ENCODE measurements at regions not wholly inside any gene's neighbourhood (a gene's known extent, or its start where the extent isn't known, plus 50 kb on each side); places are given as distances from the start of the nearest gene placed in this dataset.
"Not testable (repeated sequence)": the region's sequence is repeated elsewhere in the genome, so short reads cannot be mapped to it uniquely, and the experiment has no call there.

DNA sequence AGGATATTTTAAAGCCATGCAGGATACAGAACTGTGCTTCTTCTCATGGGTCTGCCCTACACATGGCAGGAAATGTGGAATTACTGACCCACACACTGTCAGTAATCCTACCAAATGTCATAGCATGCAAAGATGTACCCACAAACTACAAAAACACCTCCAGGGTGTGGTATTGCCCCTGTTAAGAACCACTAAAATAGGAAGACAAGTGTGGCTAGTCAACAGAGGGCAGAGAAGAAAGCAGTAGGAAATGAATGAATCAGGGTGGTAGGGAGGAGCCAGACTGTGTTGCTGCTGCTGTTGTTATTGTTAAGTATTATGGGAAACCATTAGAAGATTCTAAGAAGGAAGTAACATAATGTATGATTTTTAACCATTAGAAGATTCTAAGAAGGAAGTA lies 556.7 kb upstream of the ACVR2A start:
- DNase-seq (ENCODE audit: low spot score, unreplicated experiment), result no peak

GRCh38 chr2:147275943-147276342 lies 568.9 kb upstream of the ACVR2A start:
- Mint-ChIP-seq H3K27ac (no peak overlapping the region), H3K36me3 (ENCODE audit: insufficient read depth) (no peaks in the 10 kb centered on the region), H3K9me3 (ENCODE audit: low read depth) (peaks cover 2% of the 10 kb centered on the region), H3K4me3 (ENCODE audit: low read depth) (no peak overlapping the region), H3K4me1 (ENCODE audit: low read depth) (peaks cover 4% of the 10 kb centered on the region), H3K27me3 (no peaks in the 10 kb centered on the region)
- no peak for DNase-seq (ENCODE audit: low spot score, unreplicated experiment)
- TF ChIP-seq, protein P1, sequence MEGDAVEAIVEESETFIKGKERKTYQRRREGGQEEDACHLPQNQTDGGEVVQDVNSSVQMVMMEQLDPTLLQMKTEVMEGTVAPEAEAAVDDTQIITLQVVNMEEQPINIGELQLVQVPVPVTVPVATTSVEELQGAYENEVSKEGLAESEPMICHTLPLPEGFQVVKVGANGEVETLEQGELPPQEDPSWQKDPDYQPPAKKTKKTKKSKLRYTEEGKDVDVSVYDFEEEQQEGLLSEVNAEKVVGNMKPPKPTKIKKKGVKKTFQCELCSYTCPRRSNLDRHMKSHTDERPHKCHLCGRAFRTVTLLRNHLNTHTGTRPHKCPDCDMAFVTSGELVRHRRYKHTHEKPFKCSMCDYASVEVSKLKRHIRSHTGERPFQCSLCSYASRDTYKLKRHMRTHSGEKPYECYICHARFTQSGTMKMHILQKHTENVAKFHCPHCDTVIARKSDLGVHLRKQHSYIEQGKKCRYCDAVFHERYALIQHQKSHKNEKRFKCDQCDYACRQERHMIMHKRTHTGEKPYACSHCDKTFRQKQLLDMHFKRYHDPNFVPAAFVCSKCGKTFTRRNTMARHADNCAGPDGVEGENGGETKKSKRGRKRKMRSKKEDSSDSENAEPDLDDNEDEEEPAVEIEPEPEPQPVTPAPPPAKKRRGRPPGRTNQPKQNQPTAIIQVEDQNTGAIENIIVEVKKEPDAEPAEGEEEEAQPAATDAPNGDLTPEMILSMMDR (IDR thresholded peaks at IDR 0.05; ENCODE audit: unreplicated experiment), result peak; percentile 40

More for the DNA sequence above, 556.7 kb upstream of the ACVR2A start:
- H3K36me3 Mint-ChIP-seq (ENCODE audit: insufficient read depth), result no peaks in the 10 kb centered on the region
- H3K9me3 Mint-ChIP-seq (ENCODE audit: low read depth), result no peaks in the 10 kb centered on the region
- H3K27ac Mint-ChIP-seq, result no peak overlapping the region
- no peaks in the 10 kb centered on the region for H3K27me3 Mint-ChIP-seq
- H3K4me1 Mint-ChIP-seq (ENCODE audit: low read depth), result no peaks in the 10 kb centered on the region
- no peak overlapping the region for H3K4me3 Mint-ChIP-seq (ENCODE audit: low read depth)
- TF ChIP-seq, protein P1 (IDR thresholded peaks at IDR 0.05; ENCODE audit: unreplicated experiment), result no peak

DNA sequence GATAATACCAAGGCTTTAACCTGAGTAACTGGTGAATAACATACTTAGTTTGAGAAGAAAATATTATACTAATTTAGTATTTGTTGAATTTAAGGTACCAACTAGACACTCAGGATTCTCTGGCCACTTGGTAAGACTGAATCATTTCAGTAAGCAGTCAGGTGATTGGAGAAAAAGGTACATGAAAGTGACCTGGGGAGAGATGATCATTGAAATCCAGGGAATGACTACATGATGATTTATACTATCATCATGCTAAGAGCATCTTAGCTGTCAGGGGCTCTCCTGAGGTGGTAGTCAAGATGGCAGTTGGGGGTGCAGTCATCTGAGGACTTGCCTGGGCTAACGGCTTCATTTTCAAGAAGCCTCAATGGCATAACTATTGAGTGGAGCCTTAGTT lies 571.2 kb upstream of the ACVR2A start:
- peaks cover 4% of the 10 kb centered on the region for H3K4me1 Mint-ChIP-seq (ENCODE audit: low read depth)
- no peak for DNase-seq (ENCODE audit: low spot score, unreplicated experiment)
- TF ChIP-seq, protein P1 (IDR thresholded peaks at IDR 0.05; ENCODE audit: unreplicated experiment), result no peak
- H3K4me3 Mint-ChIP-seq (ENCODE audit: low read depth), result no peak overlapping the region
- peaks cover 18% of the 10 kb centered on the region for H3K9me3 Mint-ChIP-seq (ENCODE audit: low read depth)
- H3K27ac Mint-ChIP-seq, result no peak overlapping the region
- H3K36me3 Mint-ChIP-seq (ENCODE audit: insufficient read depth), result peaks cover 8% of the 10 kb centered on the region
- no peaks in the 10 kb centered on the region for H3K27me3 Mint-ChIP-seq

DNA sequence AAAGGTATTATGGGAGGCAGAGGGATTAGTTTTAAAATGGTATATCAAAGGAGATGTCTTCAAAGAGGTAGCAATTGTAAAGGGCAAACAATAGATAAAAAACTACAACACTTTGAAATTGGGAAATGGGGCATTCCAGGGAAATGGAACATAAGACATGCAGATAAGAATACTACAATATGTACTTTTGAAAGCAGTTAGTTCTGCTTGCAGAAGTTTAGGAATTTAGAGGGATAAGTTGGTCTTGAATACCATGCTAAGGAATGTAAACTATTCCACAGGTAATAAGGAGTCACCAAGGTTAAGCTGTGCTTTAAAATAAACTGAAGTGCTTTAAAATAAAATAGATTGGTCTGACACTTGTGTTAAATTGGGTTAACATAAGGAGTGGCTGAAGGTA lies 571.7 kb upstream of the ACVR2A start:
- Mint-ChIP-seq H3K4me1 (ENCODE audit: low read depth) (peaks cover 4% of the 10 kb centered on the region), H3K36me3 (ENCODE audit: insufficient read depth) (peaks cover 8% of the 10 kb centered on the region), H3K27me3 (no peaks in the 10 kb centered on the region), H3K27ac (no peak overlapping the region), H3K9me3 (ENCODE audit: low read depth) (peaks cover 23% of the 10 kb centered on the region), H3K4me3 (ENCODE audit: low read depth) (no peak overlapping the region)
- DNase-seq (ENCODE audit: low spot score, unreplicated experiment), result no peak
- TF ChIP-seq, protein P1 (IDR thresholded peaks at IDR 0.05; ENCODE audit: unreplicated experiment), result no peak

GRCh38 chr2:147269581-147269980 lies 575.2 kb upstream of the ACVR2A start:
- not testable (repeated sequence) for H3K4me1 Mint-ChIP-seq (ENCODE audit: low read depth); H3K4me3 Mint-ChIP-seq (ENCODE audit: low read depth); H3K36me3 Mint-ChIP-seq (ENCODE audit: insufficient read depth); DNase-seq (ENCODE audit: low spot score, unreplicated experiment); H3K27me3 Mint-ChIP-seq
- Mint-ChIP-seq H3K27ac (peak overlapping the region; percentile 54), H3K9me3 (ENCODE audit: low read depth) (peaks cover 40% of the 10 kb centered on the region)

- Mint-ChIP-seq H3K4me3 (ENCODE audit: low read depth) (no peak overlapping the region), H3K27me3 (peaks cover 3% of the 10 kb centered on the region), H3K36me3 (ENCODE audit: insufficient read depth) (peaks cover 2% of the 10 kb centered on the region), H3K4me1 (ENCODE audit: low read depth) (no peaks in the 10 kb centered on the region), H3K27ac (no peak overlapping the region), H3K9me3 (ENCODE audit: low read depth) (peaks cover 21% of the 10 kb centered on the region)
- no peak for DNase-seq (ENCODE audit: low spot score, unreplicated experiment)
- TF ChIP-seq, protein P1 (IDR thresholded peaks at IDR 0.05; ENCODE audit: unreplicated experiment), result no peak
Measured at GRCh38 chr2:147260241-147260640, 584.6 kb upstream of the ACVR2A start.

Measured in progenitor cell of endocrine pancreas (in vitro differentiated cells).